Right lobe of liver (tissue), 6 donors: ENCODE measurements at regions not wholly inside any gene's neighbourhood (a gene's known extent, or its start where the extent isn't known, plus 50 kb on each side); places are given as distances from the start of the nearest gene placed in this dataset.

Source experiments
- ATAC-seq, 4 donors: fragments of 200-7000 bp; cut with Tn5 transposase; one replicate each; pipeline ENCODE4 v1.9.1; 2020; ENCODE audit warnings: mild to moderate bottlenecking in 4 of 4, moderate library complexity in 4 of 4
- DNase-seq, 3 donors: peaks; one replicate each; pipeline ENCODE4 v3.0.0-alpha.2; 2020
- H3K27ac ChIP-seq, 3 donors: fragments of 200-600 bp; one replicate each; pipeline ENCODE4 v1.8.0; 2022
- H3K27me3 ChIP-seq, 2 donors: fragments of 200-600 bp; one replicate each; pipeline ENCODE4 v1.8.0; 2022
- H3K36me3 ChIP-seq, 4 donors: fragments of 200-600 bp; sonication (generic) in 1 of 4; one replicate each; pipeline versions ENCODE4 v1.5.1 to v1.8.0; 2017 to 2022; ENCODE audit warnings: control low read depth in 1 of 4
- H3K4me1 ChIP-seq, 4 donors: fragments of 200-600 bp; sonication (generic) in 1 of 4; one replicate each; pipeline versions ENCODE4 v1.5.1 to v1.8.0; 2017 to 2022; ENCODE audit warnings: control low read depth in 1 of 4
- H3K4me3 ChIP-seq, 3 donors: fragments of 200-600 bp; one replicate each; pipeline ENCODE4 v1.8.0; 2022
- H3K9me3 ChIP-seq, 4 donors: fragments of 200-600 bp; sonication (generic) in 1 of 4; one replicate each; pipeline versions ENCODE4 v1.5.1 to v1.8.0; 2017 to 2022; ENCODE audit warnings: control low read depth in 1 of 4
- CTCF ChIP-seq, 4 donors: fragments of 200-600 bp in 3 of 4; fragments of 450-650 bp in 1 of 4; IDR thresholded peaks; one replicate each; pipeline versions ENCODE4 v1.5.1 to v1.8.0; 2016 to 2022; ENCODE audit warnings: antibody characterized with exemption in 4 of 4, mild to moderate bottlenecking in 2 of 4
- POLR2A ChIP-seq: fragments of 450-650 bp; IDR thresholded peaks from one replicate; pipeline ENCODE4 v1.6.1; 2017; ENCODE audit warnings: antibody characterized with exemption, mild to moderate bottlenecking
- WGBS: methylation state at CpG from one replicate; pipeline ENCODE4 v1.1.6; 2018; ENCODE audit warnings: low coverage, low lambda C conversion rate; ENCODE audit not compliant: insufficient coverage; ENCODE audit errors: missing lambda C conversion rate; 5-methylcytosine and 5-hydroxymethylcytosine counted together
- intact Hi-C, 2 donors: fragments of 100-400 bp; cut with DNase I; formaldehyde crosslinking; loops; one replicate each; pipeline versions ENCODE4 v1.11.2 to v1.14.1; 2022
- small RNA-seq, 2 experiments: library from RNA; depleted of rRNA; stranded (forward); fragments of <200 nt; gene quantifications; one replicate each; pipeline ENCODE3, GENCODE V24; 2016
- donor health status: DM: no; HTN: yes; CAD: no.
- donor health status: DM: no; HTN: no; CAD: no.
- donor health status: DM: no; HTN: no; CAD: no.
- donor health status: DM: no; HTN: yes; CAD: no.
- donor health status: DM: no; HTN: yes; CAD: no.

- no peak for ATAC-seq
Measured at GRCh38 chr6:12661432-12662089, 55.0 kb upstream of the PHACTR1 start.

More at GRCh38 chr6:12661432-12662089, 55.0 kb upstream of the PHACTR1 start:
- WGBS = 57% methylated on average over 7 of the region's 10 CpGs
- TF ChIP-seq CTCF (IDR thresholded peaks at IDR 0.05) (no peak), POLR2A (no peak)
- H3K36me3 ChIP-seq = no peaks in the 10 kb centered on the region
- H3K27me3 ChIP-seq = no peaks in the 10 kb centered on the region
- no peak overlapping the region for H3K4me3 ChIP-seq
- H3K27ac ChIP-seq = no peak overlapping the region
- no peak for DNase-seq
- H3K9me3 ChIP-seq = no peaks in the 10 kb centered on the region
- intact Hi-C loops = no loop called here
- H3K4me1 ChIP-seq = no peaks in the 10 kb centered on the region

Small RNA genes lying in the stretch of these regions (small RNA-seq; reads per million reads assigned to genes)
- 0 reads per million in 2 experiments for gene RN7SKP293
